BE2C (cell line): ENCODE measurements at regions not wholly inside any gene's neighbourhood (a gene's known extent, or its start where the extent isn't known, plus 50 kb on each side); places are given as distances from the start of the nearest gene placed in this dataset.

Experiments used
- DNase-seq: peaks from one replicate; pipeline ENCODE4 v3.0.0-alpha.2; 2020
- H3K27me3 ChIP-seq: fragments of 250-450 bp; sonication (Bioruptor Pico); 2 replicates; pipeline ENCODE4 v1.5.1; 2020; ENCODE audit warnings: mild to moderate bottlenecking
- H3K36me3 ChIP-seq: fragments of 250-450 bp; sonication (Bioruptor Pico); 2 replicates; pipeline ENCODE4 v1.5.1; 2020; ENCODE audit warnings: mild to moderate bottlenecking
- H3K4me1 ChIP-seq: fragments of 250-450 bp; sonication (Bioruptor Pico); 2 replicates; pipeline ENCODE4 v1.5.1; 2020
- H3K4me3 ChIP-seq: 2 replicates; pipeline ENCODE4 v1.5.1; 2011; ENCODE audit warnings: low read depth, low read length
- H3K9me3 ChIP-seq: fragments of 250-450 bp; sonication (Bioruptor Pico); 2 replicates; pipeline ENCODE4 v1.5.1; 2020
- CTCF ChIP-seq: IDR thresholded peaks from 2 replicates; pipeline ENCODE4 v1.5.1; 2012; ENCODE audit warnings: mild to moderate bottlenecking, low read depth, low read length

DNA sequence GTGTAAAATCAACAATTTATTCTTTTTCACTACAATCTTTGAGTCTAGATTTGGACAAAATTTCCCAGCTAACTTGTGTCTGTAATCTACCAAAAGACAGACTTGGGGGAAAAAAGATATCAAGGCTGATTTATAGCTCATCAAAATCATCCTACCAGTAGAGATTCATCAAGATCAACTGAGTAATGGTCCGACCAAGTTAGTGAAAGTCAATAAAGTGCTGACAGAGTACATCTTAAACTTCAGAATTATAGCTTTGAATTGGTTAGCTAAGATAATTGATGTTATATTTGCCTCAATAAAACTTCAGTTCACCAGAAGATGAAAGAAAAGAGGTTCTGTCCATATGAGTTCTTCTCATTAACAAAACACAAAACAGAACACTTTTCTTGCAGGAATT lies 207.1 kb upstream of the KYNU start:
- TF ChIP-seq CTCF: no peak
- no peaks in the 10 kb centered on the region for H3K36me3 ChIP-seq
- no peaks in the 10 kb centered on the region for H3K27me3 ChIP-seq
- no peak for DNase-seq
- no peaks in the 10 kb centered on the region for H3K9me3 ChIP-seq
- H3K4me3 ChIP-seq: no peak overlapping the region
- H3K4me1 ChIP-seq: no peaks in the 10 kb centered on the region

DNA sequence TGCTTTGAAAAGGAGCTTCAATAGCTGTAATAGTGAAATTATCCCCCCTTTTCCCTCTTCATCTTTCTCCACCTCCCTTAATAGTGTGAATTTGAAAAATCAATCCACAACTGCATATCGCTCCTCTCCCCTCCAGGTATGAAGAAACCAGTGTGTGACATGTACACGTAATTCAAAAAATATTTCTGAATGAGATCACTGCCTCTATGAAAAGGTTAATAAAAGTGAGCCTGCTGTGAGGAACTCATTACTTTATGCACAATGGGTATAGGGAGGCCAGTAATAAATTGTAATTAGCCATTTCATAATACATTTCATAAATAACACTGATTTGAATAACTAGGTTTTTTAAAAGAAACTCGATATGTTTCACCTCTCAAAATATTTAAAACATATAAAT lies 209.0 kb upstream of the KYNU start:
- no peaks in the 10 kb centered on the region for H3K4me1 ChIP-seq
- TF ChIP-seq CTCF: no peak
- H3K4me3 ChIP-seq: no peak overlapping the region
- H3K27me3 ChIP-seq: no peaks in the 10 kb centered on the region
- H3K36me3 ChIP-seq: no peaks in the 10 kb centered on the region
- no peaks in the 10 kb centered on the region for H3K9me3 ChIP-seq
- no peak for DNase-seq

GRCh38 chr2:142665241-142665640 lies 212.2 kb upstream of the KYNU start:
- Histone ChIP-seq H3K27me3 (no peaks in the 10 kb centered on the region), H3K4me3 (no peak overlapping the region), H3K4me1 (no peaks in the 10 kb centered on the region), H3K36me3 (no peaks in the 10 kb centered on the region), H3K9me3 (no peaks in the 10 kb centered on the region)
- no peak for TF ChIP-seq CTCF
- DNase-seq: no peak

DNA sequence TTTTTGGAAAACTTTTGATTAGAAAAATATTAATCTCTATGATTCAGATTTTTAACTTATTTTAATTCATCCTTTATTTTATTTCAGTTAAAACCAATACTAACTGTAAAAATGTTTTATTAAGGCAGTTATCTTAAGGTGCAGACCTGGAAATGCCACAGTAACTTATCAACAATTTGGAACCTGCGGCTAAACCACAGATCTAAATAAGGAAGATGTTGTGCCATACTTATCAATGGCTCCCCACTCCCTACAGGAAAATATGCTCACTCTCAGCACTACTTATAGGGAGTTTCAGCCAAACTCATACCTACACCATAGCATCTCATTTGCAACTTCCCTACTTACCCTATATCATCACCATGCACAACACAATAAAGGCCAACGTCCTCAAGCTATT lies 226.9 kb upstream of the KYNU start:
- H3K27me3 ChIP-seq: no peaks in the 10 kb centered on the region
- DNase-seq: no peak

DNA sequence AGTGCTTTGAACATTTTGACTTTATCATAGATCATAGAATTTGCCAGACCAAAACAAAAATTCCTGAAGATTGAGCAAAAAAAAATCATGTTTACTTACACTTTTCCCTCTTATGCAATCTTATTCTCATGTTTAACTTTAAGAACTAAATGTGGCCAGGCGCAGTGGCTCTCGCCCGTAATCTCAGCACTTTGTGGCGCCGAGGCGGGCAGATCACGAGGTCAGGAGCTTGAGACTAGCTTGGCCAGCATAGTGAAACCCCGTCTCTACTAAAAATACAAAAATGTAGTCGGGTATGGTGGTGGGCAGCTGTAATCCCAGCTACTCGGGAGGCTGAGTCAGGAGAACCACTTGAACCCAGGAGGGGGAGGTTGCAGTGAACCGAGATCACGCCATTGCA lies 227.9 kb upstream of the KYNU start:
- no peak for TF ChIP-seq CTCF
- Histone ChIP-seq H3K4me3 (no peak overlapping the region), H3K27me3 (no peaks in the 10 kb centered on the region), H3K4me1 (no peaks in the 10 kb centered on the region), H3K9me3 (no peaks in the 10 kb centered on the region), H3K36me3 (no peaks in the 10 kb centered on the region)
- DNase-seq: no peak

More for the DNA sequence above, 226.9 kb upstream of the KYNU start:
- Histone ChIP-seq H3K4me3 (no peak overlapping the region), H3K9me3 (no peaks in the 10 kb centered on the region), H3K4me1 (no peaks in the 10 kb centered on the region), H3K36me3 (no peaks in the 10 kb centered on the region)
- TF ChIP-seq CTCF: no peak

GRCh38 chr2:142642650-142643049 lies 234.8 kb upstream of the KYNU start:
- no peak for DNase-seq
- Histone ChIP-seq H3K4me3 (no peak overlapping the region), H3K4me1 (no peaks in the 10 kb centered on the region), H3K36me3 (no peaks in the 10 kb centered on the region), H3K9me3 (no peaks in the 10 kb centered on the region), H3K27me3 (no peaks in the 10 kb centered on the region)
- no peak for TF ChIP-seq CTCF
